ENCODE measurements at regions not wholly inside any gene's neighbourhood (a gene's known extent, or its start where the extent isn't known, plus 50 kb on each side); places are given as distances from the start of the nearest gene placed in this dataset.

DNA sequence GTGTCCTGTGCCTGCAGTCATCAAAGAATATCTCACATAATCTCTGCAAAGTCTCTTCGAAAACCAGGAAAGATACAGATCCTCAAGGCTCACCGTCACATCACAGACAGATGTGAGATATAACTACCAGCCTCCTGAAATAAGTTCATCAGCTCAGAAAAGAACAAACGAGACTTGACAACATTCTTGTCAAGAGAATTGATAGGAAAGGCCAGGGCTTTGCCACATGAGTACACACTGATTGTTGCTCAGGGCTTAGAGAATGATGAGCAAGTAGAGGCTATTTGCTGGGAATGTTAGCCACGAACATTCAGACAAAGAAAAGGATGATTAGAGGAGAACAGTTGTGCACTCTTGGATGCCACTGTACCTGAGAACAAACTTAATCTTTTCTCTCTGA lies 535.1 kb downstream of the ELAVL2 start:
- Histone ChIP-seq H3F3A (ENCODE audit: insufficient read depth) (no peaks in the 10 kb centered on the region), H3K27me3 (ENCODE audit: low read length) (no peaks in the 10 kb centered on the region), H2AFZ (ENCODE audit: low read depth, low read length, severe bottlenecking) (no peak overlapping the region), H3K9me2 (replicated peaks; ENCODE audit: insufficient read depth, low read length) (no peaks in the 10 kb centered on the region), H3K4me2 (ENCODE audit: low read depth, low read length, poor library complexity, severe bottlenecking) (no peak overlapping the region), H3K27ac (ENCODE audit: low read depth, low read length) (no peak overlapping the region), H3K4me3 (ENCODE audit: insufficient read depth, low read length, poor library complexity, severe bottlenecking) (no peak overlapping the region), H3K9me3 (ENCODE audit: insufficient read depth, low read length) (no peaks in the 10 kb centered on the region), H3K36me3 (ENCODE audit: low read length) (no peaks in the 10 kb centered on the region), H3K79me2 (ENCODE audit: insufficient read depth, low read length) (no peaks in the 10 kb centered on the region), H3K9ac (ENCODE audit: low read length) (no peak overlapping the region), H4K20me1 (ENCODE audit: low read depth, low read length) (no peaks in the 10 kb centered on the region)
- no peak for TF ChIP-seq EZH2phosphoT487 (conservative IDR thresholded peaks at IDR 0.05; ENCODE audit: low read length)
- TF ChIP-seq, protein P1, sequence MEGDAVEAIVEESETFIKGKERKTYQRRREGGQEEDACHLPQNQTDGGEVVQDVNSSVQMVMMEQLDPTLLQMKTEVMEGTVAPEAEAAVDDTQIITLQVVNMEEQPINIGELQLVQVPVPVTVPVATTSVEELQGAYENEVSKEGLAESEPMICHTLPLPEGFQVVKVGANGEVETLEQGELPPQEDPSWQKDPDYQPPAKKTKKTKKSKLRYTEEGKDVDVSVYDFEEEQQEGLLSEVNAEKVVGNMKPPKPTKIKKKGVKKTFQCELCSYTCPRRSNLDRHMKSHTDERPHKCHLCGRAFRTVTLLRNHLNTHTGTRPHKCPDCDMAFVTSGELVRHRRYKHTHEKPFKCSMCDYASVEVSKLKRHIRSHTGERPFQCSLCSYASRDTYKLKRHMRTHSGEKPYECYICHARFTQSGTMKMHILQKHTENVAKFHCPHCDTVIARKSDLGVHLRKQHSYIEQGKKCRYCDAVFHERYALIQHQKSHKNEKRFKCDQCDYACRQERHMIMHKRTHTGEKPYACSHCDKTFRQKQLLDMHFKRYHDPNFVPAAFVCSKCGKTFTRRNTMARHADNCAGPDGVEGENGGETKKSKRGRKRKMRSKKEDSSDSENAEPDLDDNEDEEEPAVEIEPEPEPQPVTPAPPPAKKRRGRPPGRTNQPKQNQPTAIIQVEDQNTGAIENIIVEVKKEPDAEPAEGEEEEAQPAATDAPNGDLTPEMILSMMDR (IDR thresholded peaks at IDR 0.05; ENCODE audit: insufficient read depth, low read length, poor library complexity, severe bottlenecking): no peak

DNA sequence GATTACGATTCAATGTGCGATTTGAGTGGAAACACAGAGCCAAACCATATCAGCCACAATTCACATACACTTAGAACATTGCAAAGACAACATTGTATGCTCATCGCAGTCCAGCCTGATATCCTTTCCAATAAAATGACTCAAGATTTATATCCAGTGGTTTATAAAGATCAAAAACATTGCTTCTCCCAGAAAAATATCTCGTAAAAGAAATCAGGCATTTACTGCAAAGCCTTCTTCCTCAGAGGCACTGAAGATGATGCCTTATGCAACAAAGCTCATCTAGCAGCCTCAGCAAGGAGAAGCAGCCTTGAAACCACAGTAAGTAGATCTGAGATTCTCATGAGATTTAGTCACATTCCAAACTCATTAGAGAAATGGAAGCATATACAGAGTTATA lies 523.8 kb downstream of the ELAVL2 start:
- Histone ChIP-seq H3K36me3 (ENCODE audit: low read length) (no peaks in the 10 kb centered on the region), H3K9me3 (ENCODE audit: insufficient read depth, low read length) (no peaks in the 10 kb centered on the region), H3K4me3 (ENCODE audit: insufficient read depth, low read length, poor library complexity, severe bottlenecking) (no peak overlapping the region), H3F3A (ENCODE audit: insufficient read depth) (no peaks in the 10 kb centered on the region), H3K9ac (ENCODE audit: low read length) (no peak overlapping the region), H3K27me3 (ENCODE audit: low read length) (no peaks in the 10 kb centered on the region), H4K20me1 (ENCODE audit: low read depth, low read length) (no peaks in the 10 kb centered on the region), H3K4me2 (ENCODE audit: low read depth, low read length, poor library complexity, severe bottlenecking) (no peak overlapping the region), H3K27ac (ENCODE audit: low read depth, low read length) (no peak overlapping the region), H2AFZ (ENCODE audit: low read depth, low read length, severe bottlenecking) (no peak overlapping the region), H3K9me2 (replicated peaks; ENCODE audit: insufficient read depth, low read length) (no peaks in the 10 kb centered on the region), H3K79me2 (ENCODE audit: insufficient read depth, low read length) (no peaks in the 10 kb centered on the region)
- TF ChIP-seq EZH2phosphoT487 (conservative IDR thresholded peaks at IDR 0.05; ENCODE audit: low read length): no peak
- TF ChIP-seq, protein P1 (IDR thresholded peaks at IDR 0.05; ENCODE audit: insufficient read depth, low read length, poor library complexity, severe bottlenecking): no peak

DNA sequence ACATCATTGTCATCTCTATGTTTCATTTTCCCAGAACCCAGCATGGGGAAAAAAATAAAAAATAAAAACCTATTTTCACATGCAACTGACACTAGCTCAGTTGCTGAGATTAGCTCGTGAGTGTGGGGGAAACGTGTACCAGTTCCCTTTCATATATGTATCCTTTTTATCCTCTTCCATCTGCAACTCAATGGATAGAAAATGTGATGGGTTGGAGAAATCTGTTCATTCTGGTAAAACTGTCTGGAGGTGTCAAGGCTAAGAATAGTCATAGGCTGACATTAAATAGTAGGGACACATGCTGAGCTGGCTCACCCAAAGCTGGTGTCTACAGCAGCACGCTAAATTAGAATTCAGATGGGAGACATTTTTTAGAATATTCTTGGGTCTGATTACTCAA lies 519.3 kb downstream of the ELAVL2 start:
- Histone ChIP-seq H3K27me3 (ENCODE audit: low read length) (no peaks in the 10 kb centered on the region), H3K27ac (ENCODE audit: low read depth, low read length) (no peak overlapping the region), H3K4me3 (ENCODE audit: insufficient read depth, low read length, poor library complexity, severe bottlenecking) (no peak overlapping the region), H3F3A (ENCODE audit: insufficient read depth) (no peaks in the 10 kb centered on the region), H3K4me2 (ENCODE audit: low read depth, low read length, poor library complexity, severe bottlenecking) (no peak overlapping the region), H3K36me3 (ENCODE audit: low read length) (no peaks in the 10 kb centered on the region), H3K79me2 (ENCODE audit: insufficient read depth, low read length) (no peaks in the 10 kb centered on the region), H3K9me2 (replicated peaks; ENCODE audit: insufficient read depth, low read length) (no peaks in the 10 kb centered on the region), H4K20me1 (ENCODE audit: low read depth, low read length) (no peaks in the 10 kb centered on the region), H3K9ac (ENCODE audit: low read length) (no peak overlapping the region), H2AFZ (ENCODE audit: low read depth, low read length, severe bottlenecking) (no peak overlapping the region), H3K9me3 (ENCODE audit: insufficient read depth, low read length) (no peaks in the 10 kb centered on the region)
- TF ChIP-seq, protein P1 (IDR thresholded peaks at IDR 0.05; ENCODE audit: insufficient read depth, low read length, poor library complexity, severe bottlenecking): no peak
- no peak for TF ChIP-seq EZH2phosphoT487 (conservative IDR thresholded peaks at IDR 0.05; ENCODE audit: low read length)

Measured in SU-DHL-6 (cell line).